SK-N-SH (cell line): ENCODE measurements at regions not wholly inside any gene's neighbourhood (a gene's known extent, or its start where the extent isn't known, plus 50 kb on each side); places are given as distances from the start of the nearest gene placed in this dataset.

ENCODE experiments used
- EZH2phosphoT487 ChIP-seq: fragments of 200-600 bp; sonication (generic); IDR thresholded peaks from 2 replicates; pipeline ENCODE4 v1.6.1; 2017; ENCODE audit warnings: low read depth, mixed run types, mild to moderate bottlenecking, antibody characterized with exemption, moderate library complexity, borderline replicate concordance
- FOXM1 ChIP-seq: IDR thresholded peaks from 2 replicates; pipeline ENCODE4 v1.4.0; 2012; ENCODE audit warnings: low read depth, mild to moderate bottlenecking
- IRF3 ChIP-seq: fragments of 150-350 bp; IDR thresholded peaks from 2 replicates; pipeline ENCODE4 v1.6.1; 2016; ENCODE audit warnings: mild to moderate bottlenecking, low read depth, low read length
- JUND ChIP-seq: IDR thresholded peaks from 2 replicates; pipeline ENCODE4 v1.4.0; 2012
- MEF2A ChIP-seq: IDR thresholded peaks from 2 replicates; pipeline ENCODE4 v1.4.0; 2012; ENCODE audit warnings: low read depth, borderline replicate concordance
- MXI1 ChIP-seq: IDR thresholded peaks from 2 replicates; pipeline ENCODE4 v1.6.1; 2012; ENCODE audit warnings: mild to moderate bottlenecking, low read depth, low read length, improper control_type of control experiment
- NFIC ChIP-seq: IDR thresholded peaks from 2 replicates; pipeline ENCODE4 v1.4.0; 2012; ENCODE audit warnings: borderline replicate concordance
- NRF1 ChIP-seq: IDR thresholded peaks from 2 replicates; pipeline ENCODE4 v1.6.1; 2012; ENCODE audit warnings: low read depth, mild to moderate bottlenecking, low read length
- POLR2AphosphoS5 ChIP-seq: IDR thresholded peaks from 2 replicates; pipeline ENCODE4 v1.6.1; 2012; ENCODE audit warnings: low read depth, low read length
- RAD21 ChIP-seq: IDR thresholded peaks from 2 replicates; pipeline ENCODE4 v1.6.1; 2012; ENCODE audit warnings: mild to moderate bottlenecking, low read length
- RCOR1 ChIP-seq: fragments of 150-350 bp; IDR thresholded peaks from 2 replicates; pipeline ENCODE4 v1.6.1; 2017; ENCODE audit warnings: antibody characterized with exemption, low read length
- SIN3A ChIP-seq: IDR thresholded peaks from 2 replicates; pipeline ENCODE4 v1.6.1; 2012; ENCODE audit warnings: low read depth, mild to moderate bottlenecking, low read length, moderate library complexity, borderline replicate concordance
- TF ChIP-seq, protein P1 (sequence below): fragments of 200-600 bp; sonication (generic); IDR thresholded peaks from 2 replicates; pipeline ENCODE4 v1.6.1; 2017; ENCODE audit warnings: antibody characterized with exemption, mild to moderate bottlenecking, moderate library complexity
- TF ChIP-seq, protein P2 (sequence below): IDR thresholded peaks from 2 replicates; pipeline ENCODE4 v1.6.1; 2012; ENCODE audit warnings: mild to moderate bottlenecking, low read depth, low read length, moderate library complexity

DNA sequence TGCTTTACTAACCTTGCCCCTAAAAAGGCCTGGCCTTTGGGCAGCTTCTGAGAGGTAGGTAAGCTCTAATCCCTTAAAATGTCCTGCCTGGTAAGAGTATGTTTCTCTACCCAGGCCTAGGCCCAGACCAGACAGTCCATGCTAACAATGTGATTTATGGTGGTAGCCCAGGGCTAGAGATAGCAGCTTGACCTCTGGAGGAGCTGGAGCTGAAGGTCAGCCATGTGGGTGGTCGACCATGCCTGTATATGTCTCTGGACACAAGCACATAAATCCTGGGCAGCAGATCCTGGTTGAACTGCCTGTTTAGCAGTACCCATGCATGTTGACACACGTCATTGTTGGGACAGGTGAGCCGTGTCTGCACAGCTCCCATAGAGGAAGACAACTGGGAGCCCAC lies 62.1 kb upstream of the PHACTR1 start:
- TF ChIP-seq, protein P1, sequence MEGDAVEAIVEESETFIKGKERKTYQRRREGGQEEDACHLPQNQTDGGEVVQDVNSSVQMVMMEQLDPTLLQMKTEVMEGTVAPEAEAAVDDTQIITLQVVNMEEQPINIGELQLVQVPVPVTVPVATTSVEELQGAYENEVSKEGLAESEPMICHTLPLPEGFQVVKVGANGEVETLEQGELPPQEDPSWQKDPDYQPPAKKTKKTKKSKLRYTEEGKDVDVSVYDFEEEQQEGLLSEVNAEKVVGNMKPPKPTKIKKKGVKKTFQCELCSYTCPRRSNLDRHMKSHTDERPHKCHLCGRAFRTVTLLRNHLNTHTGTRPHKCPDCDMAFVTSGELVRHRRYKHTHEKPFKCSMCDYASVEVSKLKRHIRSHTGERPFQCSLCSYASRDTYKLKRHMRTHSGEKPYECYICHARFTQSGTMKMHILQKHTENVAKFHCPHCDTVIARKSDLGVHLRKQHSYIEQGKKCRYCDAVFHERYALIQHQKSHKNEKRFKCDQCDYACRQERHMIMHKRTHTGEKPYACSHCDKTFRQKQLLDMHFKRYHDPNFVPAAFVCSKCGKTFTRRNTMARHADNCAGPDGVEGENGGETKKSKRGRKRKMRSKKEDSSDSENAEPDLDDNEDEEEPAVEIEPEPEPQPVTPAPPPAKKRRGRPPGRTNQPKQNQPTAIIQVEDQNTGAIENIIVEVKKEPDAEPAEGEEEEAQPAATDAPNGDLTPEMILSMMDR, result no peak
- TF ChIP-seq POLR2AphosphoS5 (no peak), MXI1 (no peak), NFIC (no peak), RCOR1 (no peak), NRF1 (no peak), SIN3A (no peak), MEF2A (no peak), IRF3 (no peak), JUND (no peak), EZH2phosphoT487 (no peak), FOXM1 (no peak), RAD21 (no peak)
- TF ChIP-seq, protein P2, sequence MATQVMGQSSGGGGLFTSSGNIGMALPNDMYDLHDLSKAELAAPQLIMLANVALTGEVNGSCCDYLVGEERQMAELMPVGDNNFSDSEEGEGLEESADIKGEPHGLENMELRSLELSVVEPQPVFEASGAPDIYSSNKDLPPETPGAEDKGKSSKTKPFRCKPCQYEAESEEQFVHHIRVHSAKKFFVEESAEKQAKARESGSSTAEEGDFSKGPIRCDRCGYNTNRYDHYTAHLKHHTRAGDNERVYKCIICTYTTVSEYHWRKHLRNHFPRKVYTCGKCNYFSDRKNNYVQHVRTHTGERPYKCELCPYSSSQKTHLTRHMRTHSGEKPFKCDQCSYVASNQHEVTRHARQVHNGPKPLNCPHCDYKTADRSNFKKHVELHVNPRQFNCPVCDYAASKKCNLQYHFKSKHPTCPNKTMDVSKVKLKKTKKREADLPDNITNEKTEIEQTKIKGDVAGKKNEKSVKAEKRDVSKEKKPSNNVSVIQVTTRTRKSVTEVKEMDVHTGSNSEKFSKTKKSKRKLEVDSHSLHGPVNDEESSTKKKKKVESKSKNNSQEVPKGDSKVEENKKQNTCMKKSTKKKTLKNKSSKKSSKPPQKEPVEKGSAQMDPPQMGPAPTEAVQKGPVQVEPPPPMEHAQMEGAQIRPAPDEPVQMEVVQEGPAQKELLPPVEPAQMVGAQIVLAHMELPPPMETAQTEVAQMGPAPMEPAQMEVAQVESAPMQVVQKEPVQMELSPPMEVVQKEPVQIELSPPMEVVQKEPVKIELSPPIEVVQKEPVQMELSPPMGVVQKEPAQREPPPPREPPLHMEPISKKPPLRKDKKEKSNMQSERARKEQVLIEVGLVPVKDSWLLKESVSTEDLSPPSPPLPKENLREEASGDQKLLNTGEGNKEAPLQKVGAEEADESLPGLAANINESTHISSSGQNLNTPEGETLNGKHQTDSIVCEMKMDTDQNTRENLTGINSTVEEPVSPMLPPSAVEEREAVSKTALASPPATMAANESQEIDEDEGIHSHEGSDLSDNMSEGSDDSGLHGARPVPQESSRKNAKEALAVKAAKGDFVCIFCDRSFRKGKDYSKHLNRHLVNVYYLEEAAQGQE, result no peak
